ENCODE measurements at regions not wholly inside any gene's neighbourhood (a gene's known extent, or its start where the extent isn't known, plus 50 kb on each side); places are given as distances from the start of the nearest gene placed in this dataset.

GRCh38 chr10:4199196-4199595 is 414.2 kb upstream of the KLF6 start:
- no peak for DNase-seq (ENCODE audit: low spot score)

DNA sequence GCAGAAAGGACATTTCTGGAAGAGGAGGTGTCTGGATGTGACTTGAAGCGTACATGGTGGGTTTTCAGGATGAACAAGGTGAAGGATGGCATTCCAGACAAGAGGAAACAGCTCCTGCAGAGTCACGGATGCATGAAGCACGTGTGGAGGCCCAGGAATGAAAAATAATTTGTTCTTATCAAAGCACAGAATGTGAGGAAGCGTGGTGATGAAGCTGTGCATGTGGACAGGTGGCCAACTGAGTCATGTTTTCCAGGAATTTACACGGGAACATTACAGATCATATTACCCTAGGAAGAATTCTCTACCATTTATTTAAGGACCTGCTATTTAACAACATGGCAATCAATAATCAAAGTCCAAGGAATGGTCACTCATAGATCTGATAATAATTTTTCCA is 413.2 kb upstream of the KLF6 start:
- DNase-seq (ENCODE audit: low spot score) = no peak

GRCh38 chr10:4197676-4198075 is 412.7 kb upstream of the KLF6 start:
- DNase-seq (ENCODE audit: low spot score) = no peak

- DNase-seq (ENCODE audit: low spot score) = peak; percentile 83
Observed at GRCh38 chr10:4196771-4197390, 411.9 kb upstream of the KLF6 start.

DNA sequence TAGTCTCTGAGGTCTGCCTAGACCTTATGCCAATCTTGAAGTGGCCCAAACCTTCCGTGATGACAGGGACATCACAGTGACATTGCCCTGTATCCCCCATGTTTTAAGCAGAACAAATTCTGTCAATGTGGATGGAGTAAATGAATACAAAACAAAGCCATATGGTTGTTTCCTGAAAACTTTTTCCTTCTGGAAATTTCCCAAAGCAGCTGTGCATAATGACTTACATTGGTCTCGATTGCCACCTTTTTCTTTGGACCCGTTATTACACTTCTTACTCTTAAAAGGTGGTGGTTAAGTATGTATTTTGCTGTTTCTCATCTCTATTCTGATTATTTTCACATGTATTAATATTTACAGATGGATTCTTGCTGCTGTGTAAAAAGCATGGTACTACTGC is 411.2 kb upstream of the KLF6 start:
- no peak for DNase-seq (ENCODE audit: low spot score)

GRCh38 chr10:4195213-4195612 is 410.2 kb upstream of the KLF6 start:
- DNase-seq (ENCODE audit: low spot score) = no peak

- no peak for DNase-seq (ENCODE audit: low spot score)
Observed at GRCh38 chr10:4194231-4194630, 409.2 kb upstream of the KLF6 start.

DNA sequence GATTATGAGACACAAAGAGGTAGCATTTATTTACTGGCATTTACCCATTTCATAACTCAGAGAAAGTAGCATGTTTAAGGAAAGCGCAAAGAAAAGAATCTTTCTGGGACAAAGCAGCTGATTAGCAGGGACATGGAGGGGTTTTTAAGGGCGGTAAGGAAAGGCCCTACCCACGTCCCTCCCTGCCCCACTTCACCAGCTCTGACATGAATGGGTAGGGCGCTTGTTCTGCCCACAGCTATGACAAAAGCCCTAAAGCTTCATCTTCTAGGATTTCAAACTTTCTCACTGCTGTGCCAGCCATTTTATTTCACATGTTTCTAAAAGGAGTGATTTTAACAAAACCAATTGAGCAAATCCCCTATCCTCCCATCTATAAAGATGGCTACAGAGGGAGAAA is 406.9 kb upstream of the KLF6 start:
- no peak for DNase-seq (ENCODE audit: low spot score)

DNA sequence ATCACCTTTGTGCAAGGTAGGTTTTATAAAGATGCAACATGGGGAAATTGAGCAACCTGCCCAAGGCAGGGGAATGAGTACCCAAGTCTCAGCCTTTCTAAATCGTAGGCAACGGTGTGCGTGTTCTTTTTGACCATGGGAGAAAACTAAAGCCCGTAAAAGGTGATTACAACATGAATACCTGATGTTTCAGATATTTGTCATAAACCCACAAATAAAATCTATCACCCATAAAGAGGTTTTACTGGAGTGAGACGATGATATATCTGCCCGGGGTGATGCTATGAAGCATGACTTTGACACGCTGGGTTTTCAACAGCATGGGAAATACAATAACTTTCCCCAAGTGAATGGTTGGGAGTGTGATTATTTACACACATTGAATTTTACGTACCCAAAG is 406.3 kb upstream of the KLF6 start:
- no peak for DNase-seq (ENCODE audit: low spot score)

GRCh38 chr10:4190876-4191275 is 405.9 kb upstream of the KLF6 start:
- peak; percentile 48 for DNase-seq (ENCODE audit: low spot score)

GRCh38 chr10:4189281-4189680 is 404.3 kb upstream of the KLF6 start:
- DNase-seq (ENCODE audit: low spot score) = no peak

- no peak for DNase-seq (ENCODE audit: low spot score)
Observed at GRCh38 chr10:4188406-4188805, 403.4 kb upstream of the KLF6 start.

- DNase-seq (ENCODE audit: low spot score) = no peak
Observed at GRCh38 chr10:4186849-4187540, 402.0 kb upstream of the KLF6 start.

- DNase-seq (ENCODE audit: low spot score) = no peak
Observed at GRCh38 chr10:4183761-4184261, 398.8 kb upstream of the KLF6 start.

GRCh38 chr10:4181621-4182049 is 396.6 kb upstream of the KLF6 start:
- DNase-seq (ENCODE audit: low spot score) = no peak

- no peak for DNase-seq (ENCODE audit: low spot score)
Observed at GRCh38 chr10:4181081-4181480, 396.1 kb upstream of the KLF6 start.

DNA sequence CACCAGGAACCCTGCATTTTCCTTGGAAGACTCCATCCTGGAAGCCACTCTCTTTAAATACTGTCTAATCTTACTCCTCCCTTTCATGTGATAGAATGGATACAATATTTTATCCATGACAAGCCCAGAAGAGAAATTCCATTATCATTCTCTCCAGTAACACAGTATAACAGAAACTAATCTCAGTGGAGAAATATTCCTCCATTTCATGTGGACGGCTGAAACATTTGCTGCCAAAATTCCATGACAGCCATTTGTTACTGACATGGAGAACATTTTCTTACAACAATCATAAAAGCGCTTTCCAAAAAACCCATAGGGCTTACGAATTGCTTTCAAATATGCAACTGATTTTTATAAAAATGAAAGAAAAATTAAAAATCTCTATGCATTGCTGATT is 392.8 kb upstream of the KLF6 start:
- DNase-seq (ENCODE audit: low spot score) = no peak

- DNase-seq (ENCODE audit: low spot score) = no peak
Observed at GRCh38 chr10:4176500-4177281, 391.7 kb upstream of the KLF6 start.

DNA sequence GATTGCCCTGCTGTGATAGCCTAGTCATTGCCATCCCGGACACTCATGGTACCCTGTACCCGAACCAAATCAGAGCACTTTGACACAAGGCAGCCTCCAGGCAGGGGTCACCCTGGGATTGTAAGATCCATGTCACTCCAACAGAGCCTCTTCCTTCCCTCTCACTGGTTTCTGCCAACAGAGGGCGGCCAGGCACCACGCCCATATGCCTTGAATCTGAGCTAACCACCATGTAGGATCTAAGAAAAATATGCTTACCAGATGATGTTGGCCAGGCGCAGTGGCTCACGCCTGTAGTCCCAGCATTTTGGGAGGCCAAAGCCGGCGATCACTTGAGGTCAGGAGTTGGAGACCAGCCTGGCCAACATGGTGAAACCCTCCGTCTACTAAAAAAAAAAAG is 389.2 kb upstream of the KLF6 start:
- no peak for DNase-seq (ENCODE audit: low spot score)

GRCh38 chr10:4170633-4171314 is 385.8 kb upstream of the KLF6 start:
- DNase-seq (ENCODE audit: low spot score) = peak; percentile 40

DNA sequence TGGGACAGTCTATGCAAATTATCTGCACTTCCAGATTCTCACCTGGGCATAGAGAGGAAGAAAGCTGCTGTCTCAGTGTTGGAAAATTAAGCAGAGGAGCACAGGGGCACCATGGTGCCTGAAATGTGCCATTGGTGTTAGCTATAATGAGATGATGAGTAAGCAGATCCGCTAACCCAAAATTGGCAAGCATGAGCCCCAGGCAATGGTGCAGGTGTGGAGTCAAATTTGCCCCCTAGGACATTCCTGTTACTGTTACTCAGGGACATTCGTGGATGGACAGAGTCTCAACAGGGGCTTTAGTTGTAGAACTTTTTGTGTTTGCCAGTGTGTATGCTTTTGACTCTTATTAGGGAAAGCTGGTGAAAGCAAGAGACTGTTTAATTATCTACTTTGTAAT is 385.2 kb upstream of the KLF6 start:
- DNase-seq (ENCODE audit: low spot score) = no peak

DNA sequence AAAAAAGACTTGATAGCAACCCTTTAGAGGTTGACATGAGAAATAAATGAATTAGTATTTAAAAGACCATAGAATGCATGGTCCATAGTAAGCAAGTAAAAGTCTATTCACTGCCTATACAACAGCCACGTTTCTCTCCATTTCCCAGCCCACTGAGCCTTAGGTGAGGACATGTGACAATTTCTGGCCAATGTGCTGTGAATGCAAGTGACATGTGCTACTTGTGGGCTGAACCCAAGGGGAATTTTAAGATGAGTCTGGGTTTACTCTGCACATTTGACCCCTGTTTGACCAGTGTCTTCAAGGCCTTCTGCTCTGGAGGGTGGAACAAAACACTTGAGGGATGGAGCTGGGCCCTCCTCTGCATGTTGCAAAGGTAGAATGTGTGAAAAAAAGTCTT is 384.4 kb upstream of the KLF6 start:
- DNase-seq (ENCODE audit: low spot score) = no peak

All from umbilical cord (tissue), 1 donor.